ENCODE measurements at regions not wholly inside any gene's neighbourhood (a gene's known extent, or its start where the extent isn't known, plus 50 kb on each side); places are given as distances from the start of the nearest gene placed in this dataset.

- Histone ChIP-seq H3K27me3 (no peaks in the 10 kb centered on the region), H3K4me3 (no peak overlapping the region), H3K4me1 (no peaks in the 10 kb centered on the region), H3K27ac (no peak overlapping the region), H3K9me3 (no peaks in the 10 kb centered on the region), H3K36me3 (replicated peaks in 1 of 2; ENCODE audit: insufficient read depth in 1 of 2, low read depth in 2 of 2) (no peaks in the 10 kb centered on the region)
- intact Hi-C loops (cut with DNase I) = no loop called here
- ATAC-seq (no peak), DNase-seq (no peak)
- 77 to 79% methylated on average over 11 of the region's 11 CpGs for WGBS, 2 donors
- TF ChIP-seq POLR2A (IDR thresholded peaks at IDR 0.05) = no peak
- no peak for TF ChIP-seq CTCF (IDR thresholded peaks at IDR 0.05)
Observed at GRCh38 chr2:12543076-12543977, 173.4 kb upstream of the TRIB2 start.

GRCh38 chr2:12543978-12544558 is 172.7 kb upstream of the TRIB2 start:
- no peak for DNase-seq
- intact Hi-C loops (cut with DNase I) = no loop called here
- WGBS, 2 donors = 79 to 80% methylated on average over 7 of the region's 7 CpGs
- no peak for TF ChIP-seq CTCF (IDR thresholded peaks at IDR 0.05)
- no peak for TF ChIP-seq POLR2A (IDR thresholded peaks at IDR 0.05)
- Histone ChIP-seq H3K27me3 (no peaks in the 10 kb centered on the region), H3K4me1 (no peaks in the 10 kb centered on the region), H3K4me3 (no peak overlapping the region), H3K9me3 (no peaks in the 10 kb centered on the region), H3K36me3 (replicated peaks in 1 of 2; ENCODE audit: insufficient read depth in 1 of 2, low read depth in 2 of 2) (no peaks in the 10 kb centered on the region), H3K27ac (no peak overlapping the region)
- no peak for ATAC-seq

- no peak for TF ChIP-seq CTCF (IDR thresholded peaks at IDR 0.05)
- TF ChIP-seq POLR2A (IDR thresholded peaks at IDR 0.05) = no peak
- intact Hi-C loops (cut with DNase I) = no loop called here
- WGBS, 2 donors = 77 to 89% methylated on average over 2 of the region's 2 CpGs
- H3K4me1 ChIP-seq = no peaks in the 10 kb centered on the region
- H3K36me3 ChIP-seq (replicated peaks in 1 of 2; ENCODE audit: insufficient read depth in 1 of 2, low read depth in 2 of 2) = no peaks in the 10 kb centered on the region
- H3K9me3 ChIP-seq = no peaks in the 10 kb centered on the region
- H3K4me3 ChIP-seq = no peak overlapping the region
- ATAC-seq = no peak
- DNase-seq = no peak
- no peak overlapping the region for H3K27ac ChIP-seq
- H3K27me3 ChIP-seq = no peaks in the 10 kb centered on the region
Observed at GRCh38 chr2:12547566-12548170, 169.1 kb upstream of the TRIB2 start.

GRCh38 chr2:12548906-12549305 is 167.8 kb upstream of the TRIB2 start:
- Histone ChIP-seq H3K27me3 (no peaks in the 10 kb centered on the region), H3K9me3 (no peaks in the 10 kb centered on the region), H3K27ac (no peak overlapping the region), H3K4me3 (no peak overlapping the region), H3K36me3 (replicated peaks in 1 of 2; ENCODE audit: insufficient read depth in 1 of 2, low read depth in 2 of 2) (no peaks in the 10 kb centered on the region), H3K4me1 (no peaks in the 10 kb centered on the region)
- TF ChIP-seq CTCF (IDR thresholded peaks at IDR 0.05) = no peak
- no peak for TF ChIP-seq POLR2A (IDR thresholded peaks at IDR 0.05)
- ATAC-seq (no peak), DNase-seq (no peak)
- intact Hi-C loops (cut with DNase I) = no loop called here
- 85% methylated on average over 4 of the region's 4 CpGs for WGBS, 2 donors
